ENCODE measurements at regions not wholly inside any gene's neighbourhood (a gene's known extent, or its start where the extent isn't known, plus 50 kb on each side); places are given as distances from the start of the nearest gene placed in this dataset.

DNA sequence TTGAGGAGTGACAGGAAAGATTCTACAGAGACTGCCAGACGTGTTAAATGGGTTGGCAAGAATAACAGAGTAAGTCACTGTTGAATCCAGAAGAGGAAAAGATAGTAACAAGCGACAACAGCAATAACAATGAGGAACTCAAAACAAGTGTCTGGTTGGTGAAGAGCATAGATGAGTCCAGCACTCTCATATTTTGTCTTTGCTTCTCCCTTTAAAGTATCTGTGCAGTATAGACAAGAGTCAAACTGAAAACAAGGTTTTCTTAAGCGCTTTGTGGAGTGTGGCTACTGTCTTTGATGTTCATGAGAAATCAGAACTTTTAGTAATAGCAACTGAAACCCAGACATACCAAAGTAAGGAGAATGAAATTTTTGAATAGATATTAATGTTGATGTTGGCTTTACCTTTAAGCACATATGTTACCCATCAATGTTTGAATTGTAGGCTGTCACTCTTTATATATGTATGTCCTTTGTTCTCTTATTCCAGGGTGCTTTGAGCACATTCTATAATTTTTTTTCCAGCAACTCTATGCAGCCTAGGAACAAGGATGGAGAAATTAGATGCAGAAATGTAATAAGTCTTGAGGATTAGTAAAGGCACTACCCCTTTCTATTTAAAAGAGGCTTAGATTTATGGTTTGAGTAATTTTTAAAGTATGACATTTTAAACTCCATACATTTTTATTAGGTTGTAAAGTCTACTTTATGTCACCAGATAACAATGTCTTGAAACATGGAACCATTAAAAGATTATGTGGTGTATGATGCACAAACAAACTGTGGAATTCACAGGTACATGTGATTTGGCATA is 185.5 kb downstream of the NFKBIZ start:
- TF ChIP-seq, protein P1, sequence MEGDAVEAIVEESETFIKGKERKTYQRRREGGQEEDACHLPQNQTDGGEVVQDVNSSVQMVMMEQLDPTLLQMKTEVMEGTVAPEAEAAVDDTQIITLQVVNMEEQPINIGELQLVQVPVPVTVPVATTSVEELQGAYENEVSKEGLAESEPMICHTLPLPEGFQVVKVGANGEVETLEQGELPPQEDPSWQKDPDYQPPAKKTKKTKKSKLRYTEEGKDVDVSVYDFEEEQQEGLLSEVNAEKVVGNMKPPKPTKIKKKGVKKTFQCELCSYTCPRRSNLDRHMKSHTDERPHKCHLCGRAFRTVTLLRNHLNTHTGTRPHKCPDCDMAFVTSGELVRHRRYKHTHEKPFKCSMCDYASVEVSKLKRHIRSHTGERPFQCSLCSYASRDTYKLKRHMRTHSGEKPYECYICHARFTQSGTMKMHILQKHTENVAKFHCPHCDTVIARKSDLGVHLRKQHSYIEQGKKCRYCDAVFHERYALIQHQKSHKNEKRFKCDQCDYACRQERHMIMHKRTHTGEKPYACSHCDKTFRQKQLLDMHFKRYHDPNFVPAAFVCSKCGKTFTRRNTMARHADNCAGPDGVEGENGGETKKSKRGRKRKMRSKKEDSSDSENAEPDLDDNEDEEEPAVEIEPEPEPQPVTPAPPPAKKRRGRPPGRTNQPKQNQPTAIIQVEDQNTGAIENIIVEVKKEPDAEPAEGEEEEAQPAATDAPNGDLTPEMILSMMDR (IDR thresholded peaks at IDR 0.05; ENCODE audit: low read depth, low read length): no peak
- TF ChIP-seq EZH2phosphoT487 (IDR thresholded peaks at IDR 0.05; ENCODE audit: low read depth): no peak
